Retinal pigment epithelial cell (primary cell): ENCODE measurements at regions not wholly inside any gene's neighbourhood (a gene's known extent, or its start where the extent isn't known, plus 50 kb on each side); places are given as distances from the start of the nearest gene placed in this dataset.
"Not testable (repeated sequence)": the region's sequence is repeated elsewhere in the genome, so short reads cannot be mapped to it uniquely, and the experiment has no call there.

Experiments
- DNase-seq: peaks from one replicate; pipeline ENCODE4 v3.0.0-alpha.2; 2010; ENCODE audit warnings: low read depth
- H3K4me3 ChIP-seq: 2 replicates; pipeline ENCODE4 v1.5.1; 2011; ENCODE audit warnings: mild to moderate bottlenecking, low read length, control low read depth, moderate library complexity
- TF ChIP-seq, protein P1 (sequence below): conservative IDR thresholded peaks from 2 replicates; pipeline ENCODE4 v1.5.1; 2011; ENCODE audit warnings: low read depth, low read length, control low read depth, inconsistent platforms

DNA sequence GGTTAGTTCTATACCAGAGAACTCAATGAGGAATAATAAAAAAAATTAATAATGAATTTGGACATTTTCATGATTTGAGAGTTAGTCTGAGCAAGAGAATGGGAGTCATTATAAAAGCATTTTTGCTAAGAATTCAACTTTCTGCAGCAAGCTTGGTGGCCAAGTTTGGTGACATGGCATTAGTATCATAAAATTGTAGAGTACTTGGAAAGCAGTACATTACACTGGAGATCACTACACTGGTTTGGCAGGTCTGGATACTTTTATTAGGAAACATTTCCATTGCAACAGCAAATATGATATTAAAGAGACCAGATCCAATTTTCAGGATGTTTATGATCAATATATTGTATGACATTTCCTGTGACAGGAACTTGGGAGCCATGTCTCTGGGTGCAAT is 249.1 kb upstream of the INTU start:
- TF ChIP-seq, protein P1, sequence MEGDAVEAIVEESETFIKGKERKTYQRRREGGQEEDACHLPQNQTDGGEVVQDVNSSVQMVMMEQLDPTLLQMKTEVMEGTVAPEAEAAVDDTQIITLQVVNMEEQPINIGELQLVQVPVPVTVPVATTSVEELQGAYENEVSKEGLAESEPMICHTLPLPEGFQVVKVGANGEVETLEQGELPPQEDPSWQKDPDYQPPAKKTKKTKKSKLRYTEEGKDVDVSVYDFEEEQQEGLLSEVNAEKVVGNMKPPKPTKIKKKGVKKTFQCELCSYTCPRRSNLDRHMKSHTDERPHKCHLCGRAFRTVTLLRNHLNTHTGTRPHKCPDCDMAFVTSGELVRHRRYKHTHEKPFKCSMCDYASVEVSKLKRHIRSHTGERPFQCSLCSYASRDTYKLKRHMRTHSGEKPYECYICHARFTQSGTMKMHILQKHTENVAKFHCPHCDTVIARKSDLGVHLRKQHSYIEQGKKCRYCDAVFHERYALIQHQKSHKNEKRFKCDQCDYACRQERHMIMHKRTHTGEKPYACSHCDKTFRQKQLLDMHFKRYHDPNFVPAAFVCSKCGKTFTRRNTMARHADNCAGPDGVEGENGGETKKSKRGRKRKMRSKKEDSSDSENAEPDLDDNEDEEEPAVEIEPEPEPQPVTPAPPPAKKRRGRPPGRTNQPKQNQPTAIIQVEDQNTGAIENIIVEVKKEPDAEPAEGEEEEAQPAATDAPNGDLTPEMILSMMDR, result no peak
- no peak for DNase-seq
- no peak overlapping the region for H3K4me3 ChIP-seq

DNA sequence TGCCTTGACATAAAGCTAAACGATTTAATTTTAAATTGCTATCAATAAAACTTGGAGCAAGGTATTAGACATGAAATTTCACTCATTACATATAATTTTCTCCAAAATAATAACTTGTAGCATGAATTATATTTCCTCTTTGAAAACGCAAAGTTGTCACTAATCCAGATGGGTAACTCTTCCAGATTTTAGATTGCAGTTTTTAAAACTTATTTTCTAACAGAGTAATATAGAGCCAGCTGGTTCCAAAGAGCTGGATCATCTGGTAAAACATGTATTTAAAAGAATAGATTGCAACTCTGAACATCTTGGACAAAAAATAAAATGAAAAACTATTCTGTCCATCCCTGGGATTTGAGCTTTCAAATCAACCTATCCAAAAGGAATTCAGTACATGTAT is 238.2 kb upstream of the INTU start:
- no peak for DNase-seq
- TF ChIP-seq, protein P1, result no peak
- H3K4me3 ChIP-seq, result no peak overlapping the region

DNA sequence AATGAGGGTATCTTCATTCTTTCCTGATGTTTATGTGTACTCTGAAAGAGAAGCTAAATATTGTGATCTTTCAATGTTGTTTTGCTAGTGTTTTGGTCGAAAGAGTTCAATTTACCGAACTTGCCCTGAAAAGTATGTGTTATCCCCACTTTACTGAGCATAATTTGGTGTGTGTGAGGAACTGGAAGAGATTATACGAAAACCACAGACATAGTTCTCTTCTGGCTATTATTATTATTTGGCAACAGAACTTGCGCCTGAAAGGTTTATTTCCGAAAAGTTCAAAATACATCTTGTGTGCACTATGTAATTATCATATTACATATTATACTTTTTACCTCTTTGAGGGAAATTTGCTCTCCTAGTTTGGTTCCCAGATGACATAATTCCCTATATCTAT is 232.5 kb upstream of the INTU start:
- DNase-seq, result no peak
- H3K4me3 ChIP-seq, result no peak overlapping the region
- TF ChIP-seq, protein P1, result no peak

DNA sequence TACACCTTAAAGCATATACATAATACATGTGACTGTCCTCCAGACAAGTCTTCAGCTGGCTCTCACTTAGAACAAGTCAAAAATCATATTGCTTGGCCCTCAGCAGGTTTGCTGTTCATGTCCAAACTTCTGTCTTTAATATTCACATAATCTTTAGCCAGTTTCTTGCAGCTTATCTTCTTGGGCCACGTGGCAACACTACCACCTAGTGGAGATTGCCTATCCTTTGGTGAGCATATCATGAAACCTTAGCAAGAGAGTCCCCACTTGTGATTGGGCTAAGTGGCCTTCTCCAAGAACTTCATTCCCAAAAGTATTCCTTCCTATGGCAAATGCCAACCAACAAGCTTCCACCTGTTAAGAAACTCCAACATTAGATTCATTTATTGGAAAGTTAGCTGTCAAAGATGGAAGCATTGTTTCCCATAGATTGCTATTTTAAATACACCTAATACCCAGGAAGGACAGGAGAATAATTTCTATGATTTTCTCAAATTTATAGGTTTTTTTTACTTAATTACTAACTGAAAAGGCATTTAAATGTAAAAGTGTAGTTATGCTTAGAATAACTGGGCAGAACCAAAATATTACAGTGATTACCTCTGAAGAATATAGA is 231.9 kb upstream of the INTU start:
- no peak overlapping the region for H3K4me3 ChIP-seq
- peak; percentile 24 for DNase-seq
- TF ChIP-seq, protein P1, result peak; percentile 84

DNA sequence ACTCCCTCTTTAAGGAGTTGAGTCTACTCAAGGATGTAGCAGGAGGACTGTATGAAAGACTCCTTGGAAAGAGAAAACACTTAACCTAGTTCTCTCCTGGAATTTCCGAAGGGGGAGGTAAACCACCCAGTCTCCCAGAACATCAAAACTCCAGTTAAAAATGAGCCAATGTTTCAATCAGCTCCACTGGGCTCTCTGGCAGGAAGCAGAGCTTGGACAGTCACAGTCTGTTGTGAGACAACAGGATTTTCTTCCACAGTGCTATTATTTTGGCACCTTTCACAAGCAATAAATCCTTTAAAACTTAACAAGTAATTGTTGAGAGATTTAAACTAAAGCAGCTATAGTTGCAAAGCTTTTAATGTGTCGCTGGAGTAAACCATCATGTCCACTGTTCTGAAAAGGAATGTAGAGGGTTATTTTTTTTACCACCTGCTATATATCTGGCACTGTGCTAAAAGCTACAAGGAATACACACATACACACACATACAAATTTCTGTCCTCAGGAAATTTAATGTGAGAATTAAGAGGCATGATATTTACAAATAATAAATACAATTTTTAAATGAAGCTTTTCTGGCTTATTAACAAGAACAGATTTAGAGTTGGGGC is 229.2 kb upstream of the INTU start:
- TF ChIP-seq, protein P1, result no peak
- DNase-seq, result peak; percentile 17
- H3K4me3 ChIP-seq, result no peak overlapping the region

DNA sequence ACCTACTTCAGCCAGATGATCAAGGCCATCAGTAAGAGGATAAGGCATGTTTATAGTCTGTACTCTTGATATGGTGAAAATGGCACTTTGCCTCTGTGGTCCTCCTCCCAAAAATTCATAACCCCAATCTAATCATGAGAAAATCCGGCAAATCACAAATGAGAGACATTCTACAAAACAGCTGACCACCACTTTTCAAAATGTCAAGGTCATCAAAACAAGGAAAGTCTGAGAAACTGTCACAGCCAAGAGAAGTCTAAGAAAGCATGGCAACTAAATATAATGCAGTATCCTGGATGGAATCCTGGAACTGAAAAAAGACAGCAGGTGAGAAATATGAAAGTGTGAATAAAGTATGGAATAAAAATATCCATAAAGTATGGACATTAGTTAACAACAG is 226.6 kb upstream of the INTU start:
- H3K4me3 ChIP-seq, result no peak overlapping the region
- no peak for DNase-seq
- TF ChIP-seq, protein P1, result no peak

DNA sequence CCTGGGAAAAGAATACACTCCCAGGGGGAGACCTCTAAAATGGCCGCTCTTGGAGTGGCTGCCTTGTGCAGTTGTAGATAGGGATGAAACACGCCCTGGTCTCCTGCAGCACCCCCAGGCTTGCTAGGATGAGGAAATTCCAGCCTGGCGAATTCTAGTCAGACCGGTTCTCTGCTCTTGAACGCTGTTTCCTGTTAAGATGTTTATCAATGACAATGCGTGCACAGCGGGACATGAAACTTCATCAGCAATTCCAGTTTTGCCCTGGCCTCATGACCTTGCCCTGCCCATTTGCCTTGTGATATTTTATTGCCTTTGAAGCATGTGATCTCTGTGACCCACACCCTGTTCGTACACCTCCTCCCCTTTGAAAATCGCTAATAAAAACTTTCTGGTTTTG is 225.2 kb upstream of the INTU start:
- DNase-seq, H3K4me3 ChIP-seq: not testable (repeated sequence)
